ACHN (cell line): ENCODE measurements at regions not wholly inside any gene's neighbourhood (a gene's known extent, or its start where the extent isn't known, plus 50 kb on each side); places are given as distances from the start of the nearest gene placed in this dataset.

Experiments used
- DNase-seq: peaks from one replicate; pipeline ENCODE4 v3.0.0-alpha.2; 2015
- in situ Hi-C: cut with HindIII; loops from 2 replicates; pipeline ENCODE4 v1.10.0; 2017; ENCODE audit warnings: low sequenced_read_pairs, low pct_ligation_motif_present, low pct_unique_long_range_greater_than_20kb

GRCh38 chr13:111883571-111884343, 183.2 kb upstream of the SOX1 start:
- no peak for DNase-seq
- in situ Hi-C loops = no loop called here

- DNase-seq = no peak
- in situ Hi-C loops = no loop called here
These were observed 180.6 kb upstream of the SOX1 start for GRCh38 chr13:111886217-111886945.

GRCh38 chr13:111893071-111893606, 173.8 kb upstream of the SOX1 start:
- DNase-seq = no peak
- in situ Hi-C loops = no loop called here

GRCh38 chr13:111893607-111894443, 173.1 kb upstream of the SOX1 start:
- in situ Hi-C loops = no loop called here
- DNase-seq = no peak

- DNase-seq = no peak
- in situ Hi-C loops = no loop called here
These were observed 170.8 kb upstream of the SOX1 start for GRCh38 chr13:111895896-111896821.

- in situ Hi-C loops = no loop called here
These were observed 169.6 kb upstream of the SOX1 start for GRCh38 chr13:111897178-111897845.

GRCh38 chr13:111897846-111898215, 169.1 kb upstream of the SOX1 start:
- DNase-seq = no peak
- in situ Hi-C loops = no loop called here

More at GRCh38 chr13:111897178-111897845, 169.6 kb upstream of the SOX1 start:
- no peak for DNase-seq

- DNase-seq = no peak
- in situ Hi-C loops = no loop called here
These were observed 167.8 kb upstream of the SOX1 start for GRCh38 chr13:111898956-111899713.

GRCh38 chr13:111899714-111900389, 167.1 kb upstream of the SOX1 start:
- in situ Hi-C loops = no loop called here

GRCh38 chr13:111900390-111901131, 166.4 kb upstream of the SOX1 start:
- in situ Hi-C loops = no loop called here

More at GRCh38 chr13:111899714-111900389, 167.1 kb upstream of the SOX1 start:
- DNase-seq = no peak

GRCh38 chr13:111901267-111901915, 165.6 kb upstream of the SOX1 start:
- no peak for DNase-seq
- in situ Hi-C loops = no loop called here

More at GRCh38 chr13:111900390-111901131, 166.4 kb upstream of the SOX1 start:
- DNase-seq = no peak

- in situ Hi-C loops = no loop called here
- no peak for DNase-seq
These were observed 164.2 kb upstream of the SOX1 start for GRCh38 chr13:111902726-111903125.

GRCh38 chr13:111903143-111903542, 163.8 kb upstream of the SOX1 start:
- no peak for DNase-seq
- in situ Hi-C loops = no loop called here

GRCh38 chr13:111904166-111904565, 162.8 kb upstream of the SOX1 start:
- no peak for DNase-seq
- in situ Hi-C loops = no loop called here
